Tibial nerve (tissue), 4 donors: ENCODE measurements at regions not wholly inside any gene's neighbourhood (a gene's known extent, or its start where the extent isn't known, plus 50 kb on each side); places are given as distances from the start of the nearest gene placed in this dataset.

Experiments
- DNase-seq, 2 donors: peaks; one replicate each; pipeline ENCODE4 v3.0.0-alpha.2; 2019; ENCODE audit warnings: low spot score in 2 of 2
- H3K27ac ChIP-seq, 4 donors: fragments of 200-600 bp; sonication (generic) in 3 of 4; one replicate each; pipeline ENCODE4 v1.5.1; 2017 to 2019; ENCODE audit warnings: mild to moderate bottlenecking in 1 of 4
- H3K27me3 ChIP-seq, 2 donors: fragments of 200-600 bp; sonication (generic) in 1 of 2; one replicate each; pipeline versions ENCODE4 v1.5.1 to v1.6.0; 2017 to 2019
- H3K36me3 ChIP-seq, 3 donors: fragments of 200-600 bp; sonication (generic); one replicate each; pipeline ENCODE4 v1.5.1; 2018 to 2019
- H3K4me1 ChIP-seq, 4 donors: fragments of 200-600 bp; sonication (generic) in 3 of 4; one replicate each; pipeline ENCODE4 v1.5.1; 2017 to 2019
- H3K4me3 ChIP-seq, 4 donors: fragments of 200-600 bp; sonication (generic) in 3 of 4; one replicate each; pipeline ENCODE4 v1.5.1; 2017 to 2019; ENCODE audit warnings: mild to moderate bottlenecking in 1 of 4, moderate library complexity in 1 of 4
- H3K9me3 ChIP-seq, 4 donors: fragments of 200-600 bp; sonication (generic) in 3 of 4; one replicate each; pipeline ENCODE4 v1.5.1; 2017 to 2019
- CTCF ChIP-seq, 5 experiments: fragments of 200-600 bp in 3 of 5; fragments of 450-650 bp in 2 of 5; sonication (generic) in 3 of 5; IDR thresholded peaks; one replicate each; pipeline ENCODE4 v1.5.1; 2016 to 2019; ENCODE audit warnings: antibody characterized with exemption in 5 of 5, mild to moderate bottlenecking in 3 of 5, moderate library complexity in 2 of 5
- EP300 ChIP-seq, 2 donors: sonication (generic); formaldehyde crosslinking; IDR thresholded peaks; one replicate each; pipeline ENCODE4 v1.6.1; 2017; ENCODE audit warnings: antibody characterized with exemption in 2 of 2, mild to moderate bottlenecking in 1 of 2
- POLR2A ChIP-seq, 2 donors: fragments of 450-650 bp; IDR thresholded peaks; one replicate each; pipeline ENCODE4 v1.6.1; 2017; ENCODE audit warnings: antibody characterized with exemption in 2 of 2, mild to moderate bottlenecking in 2 of 2, moderate library complexity in 2 of 2
- WGBS, 2 donors: methylation state at CpG; one replicate each; pipeline ENCODE4 v1.1.5; 2018; 5-methylcytosine and 5-hydroxymethylcytosine counted together

GRCh38 chr15:95639208-95639607, 691.3 kb upstream of the NR2F2 start:
- Histone ChIP-seq H3K9me3 (peaks cover 0 to 3% (median 0%) of the 10 kb centered on the region in 4 donors), H3K4me1 (peaks cover 0 to 3% (median 0%) of the 10 kb centered on the region in 4 donors), H3K27me3 (no peaks in the 10 kb centered on the region), H3K4me3 (no peak overlapping the region), H3K36me3 (no peaks in the 10 kb centered on the region), H3K27ac (no peak overlapping the region)
- WGBS, 2 donors = 93% methylated on average over 4 of the region's 4 CpGs
- TF ChIP-seq CTCF (IDR thresholded peaks at IDR 0.05) (no peak), EP300 (IDR thresholded peaks at IDR 0.05) (no peak), POLR2A (IDR thresholded peaks at IDR 0.05) (no peak)
- DNase-seq = no peak

GRCh38 chr15:95644100-95644875, 686.2 kb upstream of the NR2F2 start:
- Histone ChIP-seq H3K36me3 (no peaks in the 10 kb centered on the region), H3K27me3 (no peaks in the 10 kb centered on the region), H3K4me1 (no peaks in the 10 kb centered on the region), H3K4me3 (no peak overlapping the region), H3K27ac (no peak overlapping the region), H3K9me3 (no peaks in the 10 kb centered on the region)
- TF ChIP-seq POLR2A (IDR thresholded peaks at IDR 0.05) (no peak), CTCF (IDR thresholded peaks at IDR 0.05) (no peak), EP300 (IDR thresholded peaks at IDR 0.05) (no peak)
- WGBS, 2 donors = 61 to 70% methylated on average over 5 of the region's 5 CpGs
- DNase-seq = no peak

- H3K27ac ChIP-seq = no peak overlapping the region
- TF ChIP-seq POLR2A (IDR thresholded peaks at IDR 0.05) = no peak
- no peak for TF ChIP-seq CTCF (IDR thresholded peaks at IDR 0.05)
- no peak for TF ChIP-seq EP300 (IDR thresholded peaks at IDR 0.05)
- no peaks in the 10 kb centered on the region for H3K9me3 ChIP-seq
- no peaks in the 10 kb centered on the region for H3K4me1 ChIP-seq
- DNase-seq = no peak
- no peaks in the 10 kb centered on the region for H3K36me3 ChIP-seq
- H3K4me3 ChIP-seq = no peak overlapping the region
- WGBS, 2 donors = 83 to 87% methylated on average over 4 of the region's 4 CpGs
- no peaks in the 10 kb centered on the region for H3K27me3 ChIP-seq
Measured at GRCh38 chr15:95645791-95646338, 684.6 kb upstream of the NR2F2 start.

GRCh38 chr15:95646484-95647273, 683.8 kb upstream of the NR2F2 start:
- Histone ChIP-seq H3K4me1 (no peaks in the 10 kb centered on the region), H3K4me3 (no peak overlapping the region), H3K27me3 (no peaks in the 10 kb centered on the region), H3K9me3 (no peaks in the 10 kb centered on the region), H3K27ac (no peak overlapping the region), H3K36me3 (no peaks in the 10 kb centered on the region)
- TF ChIP-seq CTCF (IDR thresholded peaks at IDR 0.05) (no peak), POLR2A (IDR thresholded peaks at IDR 0.05) (no peak), EP300 (IDR thresholded peaks at IDR 0.05) (no peak)
- WGBS, 2 donors = 81 to 89% methylated on average over 8 of the region's 8 CpGs
- DNase-seq = no peak
